Stomach (tissue), 4 donors: ENCODE measurements at regions not wholly inside any gene's neighbourhood (a gene's known extent, or its start where the extent isn't known, plus 50 kb on each side); places are given as distances from the start of the nearest gene placed in this dataset.

Experiments
- EP300 ChIP-seq: sonication (generic); formaldehyde crosslinking; IDR thresholded peaks from one replicate; pipeline ENCODE4 v1.6.1; 2017; ENCODE audit warnings: antibody characterized with exemption
- POLR2AphosphoS5 ChIP-seq, 3 donors: sonication (generic); formaldehyde crosslinking; IDR thresholded peaks; one replicate each; pipeline ENCODE4 v1.6.1; 2016; ENCODE audit warnings: antibody characterized with exemption in 3 of 3
- TF ChIP-seq, protein P1 (sequence below), 7 experiments: fragments of 450-650 bp in 4 of 7; fragments of 200-600 bp in 3 of 7; sonication (generic) in 3 of 7; IDR thresholded peaks; one replicate each; pipeline ENCODE4 v1.5.1; 2016 to 2019; ENCODE audit warnings: antibody characterized with exemption in 7 of 7, control low read depth in 2 of 7, mild to moderate bottlenecking in 1 of 7

GRCh38 chrX:107542500-107542899 lies 85.8 kb upstream of the PRPS1 start:
- TF ChIP-seq, protein P1, sequence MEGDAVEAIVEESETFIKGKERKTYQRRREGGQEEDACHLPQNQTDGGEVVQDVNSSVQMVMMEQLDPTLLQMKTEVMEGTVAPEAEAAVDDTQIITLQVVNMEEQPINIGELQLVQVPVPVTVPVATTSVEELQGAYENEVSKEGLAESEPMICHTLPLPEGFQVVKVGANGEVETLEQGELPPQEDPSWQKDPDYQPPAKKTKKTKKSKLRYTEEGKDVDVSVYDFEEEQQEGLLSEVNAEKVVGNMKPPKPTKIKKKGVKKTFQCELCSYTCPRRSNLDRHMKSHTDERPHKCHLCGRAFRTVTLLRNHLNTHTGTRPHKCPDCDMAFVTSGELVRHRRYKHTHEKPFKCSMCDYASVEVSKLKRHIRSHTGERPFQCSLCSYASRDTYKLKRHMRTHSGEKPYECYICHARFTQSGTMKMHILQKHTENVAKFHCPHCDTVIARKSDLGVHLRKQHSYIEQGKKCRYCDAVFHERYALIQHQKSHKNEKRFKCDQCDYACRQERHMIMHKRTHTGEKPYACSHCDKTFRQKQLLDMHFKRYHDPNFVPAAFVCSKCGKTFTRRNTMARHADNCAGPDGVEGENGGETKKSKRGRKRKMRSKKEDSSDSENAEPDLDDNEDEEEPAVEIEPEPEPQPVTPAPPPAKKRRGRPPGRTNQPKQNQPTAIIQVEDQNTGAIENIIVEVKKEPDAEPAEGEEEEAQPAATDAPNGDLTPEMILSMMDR (IDR thresholded peaks at IDR 0.05), result no peak
- no peak for TF ChIP-seq EP300
- peak in 1 of 3 donors; percentile 8 for TF ChIP-seq POLR2AphosphoS5 (IDR thresholded peaks at IDR 0.05)
